Neutrophil (primary cell): ENCODE measurements at regions not wholly inside any gene's neighbourhood (a gene's known extent, or its start where the extent isn't known, plus 50 kb on each side); places are given as distances from the start of the nearest gene placed in this dataset.

Experiments
- H3K27ac ChIP-seq: fragments of 200-600 bp; sonication (generic); 2 replicates; pipeline ENCODE4 v1.5.1; 2016; ENCODE audit warnings: mild to moderate bottlenecking, moderate library complexity
- H3K27me3 ChIP-seq: fragments of 200-600 bp; sonication (generic); 2 replicates; pipeline ENCODE4 v1.6.0; 2016; ENCODE audit warnings: mild to moderate bottlenecking
- H3K36me3 ChIP-seq: fragments of 200-600 bp; sonication (generic); 2 replicates; pipeline ENCODE4 v1.5.1; 2017
- H3K4me1 ChIP-seq, 2 experiments: fragments of 200-600 bp in 1 of 2; sonication (generic) in 1 of 2; 1 replicate in 1 of 2; 2 replicates in 1 of 2; pipeline versions ENCODE4 v1.5.1 to v1.6.1; 2013 to 2016; ENCODE audit warnings: low read depth in 1 of 2, low read length in 1 of 2, mild to moderate bottlenecking in 1 of 2, moderate library complexity in 1 of 2; ENCODE audit not compliant: control insufficient read depth in 1 of 2, insufficient read depth in 1 of 2
- H3K4me3 ChIP-seq, 2 experiments: fragments of 200-600 bp in 1 of 2; sonication (generic) in 1 of 2; 1 replicate in 1 of 2; 2 replicates in 1 of 2; pipeline ENCODE4 v1.5.1; 2013 to 2016; ENCODE audit warnings: low read depth in 1 of 2, low read length in 1 of 2, mild to moderate bottlenecking in 1 of 2, moderate library complexity in 1 of 2
- H3K9me3 ChIP-seq: fragments of 200-600 bp; sonication (generic); 2 replicates; pipeline ENCODE4 v1.5.1; 2016
- CTCF ChIP-seq: fragments of 200-600 bp; sonication (generic); IDR thresholded peaks from 2 replicates; pipeline ENCODE4 v1.5.1; 2016; ENCODE audit warnings: antibody characterized with exemption

DNA sequence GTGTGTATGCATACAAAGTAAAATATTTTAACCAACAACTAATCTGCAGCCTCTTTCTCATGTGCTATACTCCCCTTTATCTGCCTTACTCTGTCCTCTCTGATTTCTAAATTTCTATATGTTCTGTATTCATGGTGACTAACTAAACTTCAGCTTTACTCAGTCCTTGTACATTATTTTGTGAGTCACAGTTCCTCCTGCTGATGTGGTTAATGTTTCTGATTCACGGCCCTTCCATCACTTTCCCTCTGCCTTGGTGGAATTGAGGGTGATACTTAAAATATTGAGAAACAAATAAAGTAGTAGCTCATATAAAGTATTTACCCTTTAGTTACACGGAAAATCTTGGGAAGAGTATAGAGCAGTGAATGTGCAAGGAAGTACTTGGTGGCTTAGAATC lies 899.1 kb upstream of the ZWINT start:
- H3K9me3 ChIP-seq, result no peaks in the 10 kb centered on the region
- H3K4me3 ChIP-seq, result no peak overlapping the region
- H3K27me3 ChIP-seq, result no peaks in the 10 kb centered on the region
- H3K4me1 ChIP-seq, result no peaks in the 10 kb centered on the region
- no peaks in the 10 kb centered on the region for H3K36me3 ChIP-seq
- H3K27ac ChIP-seq, result no peak overlapping the region
- TF ChIP-seq CTCF, result no peak

DNA sequence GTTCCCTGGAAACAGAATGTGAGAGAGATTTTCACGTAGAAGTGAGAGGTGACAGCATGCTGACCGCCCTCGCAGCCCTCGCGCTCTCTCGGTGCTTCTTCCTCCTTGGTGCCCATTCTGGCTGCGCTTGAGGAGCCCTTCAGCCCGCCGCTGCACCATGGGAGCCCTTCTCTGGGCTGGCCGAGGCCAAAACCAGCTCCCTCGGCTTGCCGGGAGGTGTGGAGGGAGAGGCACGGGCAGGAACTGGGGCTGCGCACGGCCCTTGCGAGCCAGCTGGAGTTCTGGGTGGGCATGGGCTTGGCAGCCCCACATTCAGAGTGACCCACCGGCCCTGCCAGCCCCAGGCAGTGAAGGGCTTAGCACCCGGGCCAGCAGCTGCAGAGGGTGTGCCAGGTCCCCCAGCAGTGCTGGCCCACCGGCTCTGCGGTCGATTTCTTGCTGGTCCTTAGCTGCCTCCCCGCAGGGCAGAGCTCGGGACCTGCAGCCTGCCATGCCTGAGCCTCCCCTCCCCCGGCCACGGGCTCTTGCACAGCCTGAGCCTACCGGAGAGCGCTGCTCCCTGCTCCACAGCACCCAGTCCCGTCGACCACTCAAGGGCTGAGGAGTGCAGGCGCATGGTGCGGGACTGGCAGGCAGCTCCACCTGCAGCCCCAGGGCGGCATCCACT lies 888.7 kb upstream of the ZWINT start:
- Histone ChIP-seq H3K4me3 (no peak overlapping the region), H3K4me1 (no peaks in the 10 kb centered on the region), H3K9me3 (no peaks in the 10 kb centered on the region), H3K27me3 (no peaks in the 10 kb centered on the region), H3K27ac (no peak overlapping the region), H3K36me3 (no peaks in the 10 kb centered on the region)
- no peak for TF ChIP-seq CTCF

DNA sequence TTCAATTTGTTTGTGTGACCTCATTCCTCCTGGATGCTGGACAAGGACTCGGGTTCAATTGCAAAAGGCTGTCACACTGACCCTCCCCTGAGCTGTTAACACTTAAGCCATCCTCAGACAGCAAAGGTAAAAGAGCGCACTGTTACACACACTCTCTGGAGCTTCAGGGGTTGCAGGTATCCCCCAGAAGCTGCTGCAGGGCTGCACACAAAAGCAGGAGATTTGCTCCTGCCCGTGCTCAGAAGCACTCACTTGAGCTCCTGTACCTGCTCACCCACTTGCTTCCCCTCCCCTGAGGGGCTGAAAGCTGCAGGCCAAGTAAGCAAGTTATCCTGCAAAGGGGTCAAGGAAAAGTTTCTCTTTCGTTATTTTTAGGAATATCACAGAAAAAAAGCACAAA lies 886.2 kb upstream of the ZWINT start:
- no peaks in the 10 kb centered on the region for H3K9me3 ChIP-seq
- TF ChIP-seq CTCF, result no peak

DNA sequence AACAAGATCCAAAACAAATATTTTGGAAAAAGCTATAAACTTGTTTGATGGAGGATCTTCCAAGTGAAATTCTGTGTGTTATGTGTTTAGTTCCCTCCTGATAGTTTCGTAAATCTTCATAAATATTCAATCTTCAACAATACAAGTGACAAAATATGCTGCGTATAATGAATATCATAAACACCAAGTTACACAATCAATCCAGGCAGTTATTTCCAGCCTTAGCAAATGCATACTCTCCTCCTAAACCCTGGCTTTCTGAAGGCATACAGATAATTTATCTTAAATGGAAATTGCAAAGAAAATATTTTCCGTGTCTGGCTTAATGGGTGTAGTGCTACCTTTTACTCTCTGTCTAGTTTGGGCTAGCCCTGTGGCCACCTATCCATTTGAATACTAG lies 864.9 kb upstream of the ZWINT start:
- no peaks in the 10 kb centered on the region for H3K4me1 ChIP-seq
- no peaks in the 10 kb centered on the region for H3K27me3 ChIP-seq
- H3K9me3 ChIP-seq, result no peaks in the 10 kb centered on the region
- no peaks in the 10 kb centered on the region for H3K36me3 ChIP-seq
- no peak overlapping the region for H3K27ac ChIP-seq
- H3K4me3 ChIP-seq, result no peak overlapping the region
- TF ChIP-seq CTCF, result no peak

More for the DNA sequence above, 886.2 kb upstream of the ZWINT start:
- Histone ChIP-seq H3K27me3 (no peaks in the 10 kb centered on the region), H3K4me1 (no peaks in the 10 kb centered on the region), H3K27ac (no peak overlapping the region), H3K36me3 (no peaks in the 10 kb centered on the region), H3K4me3 (no peak overlapping the region)

DNA sequence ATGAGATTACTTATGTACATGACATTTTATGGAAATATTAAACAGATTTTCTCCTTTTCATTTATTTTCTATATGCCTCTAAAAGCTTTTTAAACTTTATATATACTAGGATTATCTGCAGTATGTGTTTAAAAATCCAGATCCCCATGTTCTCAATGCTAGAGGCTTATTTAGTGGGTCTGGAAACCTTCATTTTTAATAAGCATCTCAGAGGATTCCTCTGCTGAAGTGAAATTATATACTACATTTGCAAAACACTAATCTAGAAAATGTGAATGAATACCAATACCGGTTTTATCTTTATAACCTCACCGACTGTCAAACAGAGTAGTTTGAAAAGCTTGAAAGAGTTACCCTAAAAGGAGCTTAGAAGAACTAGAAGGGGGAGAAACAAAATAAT lies 863.8 kb upstream of the ZWINT start:
- no peak overlapping the region for H3K27ac ChIP-seq
- no peaks in the 10 kb centered on the region for H3K4me1 ChIP-seq
- H3K36me3 ChIP-seq, result no peaks in the 10 kb centered on the region
- H3K9me3 ChIP-seq, result no peaks in the 10 kb centered on the region
- no peak for TF ChIP-seq CTCF
- H3K27me3 ChIP-seq, result no peaks in the 10 kb centered on the region
- no peak overlapping the region for H3K4me3 ChIP-seq

- Histone ChIP-seq H3K27me3 (no peaks in the 10 kb centered on the region), H3K4me3 (no peak overlapping the region), H3K36me3 (no peaks in the 10 kb centered on the region), H3K4me1 (no peaks in the 10 kb centered on the region), H3K9me3 (no peaks in the 10 kb centered on the region), H3K27ac (no peak overlapping the region)
- TF ChIP-seq CTCF, result no peak
Measured at GRCh38 chr10:57222603-57223002, 861.5 kb upstream of the ZWINT start.
